CD4-positive, alpha-beta T cell (primary cell): ENCODE measurements at regions not wholly inside any gene's neighbourhood (a gene's known extent, or its start where the extent isn't known, plus 50 kb on each side); places are given as distances from the start of the nearest gene placed in this dataset.
"Not testable (repeated sequence)": the region's sequence is repeated elsewhere in the genome, so short reads cannot be mapped to it uniquely, and the experiment has no call there.

Experiments
- ATAC-seq: fragments of 200-7000 bp; cut with Tn5 transposase; one replicate; pipeline ENCODE4 v1.10.0; 2022; ENCODE audit warnings: mild to moderate bottlenecking; ENCODE audit not compliant: poor library complexity
- CTCF ChIA-PET: fragments of 350-600 bp; sonication (Branson Sonifier 250); formaldehyde crosslinking; loops from one replicate; lab custom pipeline; 2021; ENCODE audit warnings: antibody characterized with exemption, inconsistent platforms; lab: Charles Lee
- POLR2A ChIA-PET: fragments of 350-600 bp; sonication (Branson Sonifier 250); formaldehyde crosslinking; loops from one replicate; lab custom pipeline; 2021; ENCODE audit warnings: antibody characterized with exemption, inconsistent platforms; lab: Charles Lee
- DNase-seq, 14 experiments: peaks; one replicate each; pipeline ENCODE4 v3.0.0-alpha.2; 2013 to 2020; ENCODE audit warnings: mixed read lengths in 2 of 14
- H3K27ac ChIP-seq, 2 donors: one replicate each; pipeline versions ENCODE4 v1.5.1 to v1.7.0; 2013; ENCODE audit warnings: low read length in 2 of 2, low read depth in 1 of 2, mild to moderate bottlenecking in 1 of 2
- H3K27me3 ChIP-seq, 2 experiments: 1 replicate in 1 of 2; 2 replicates in 1 of 2; pipeline versions ENCODE4 v1.6.1 to v1.7.0; 2013; ENCODE audit warnings: low read length in 2 of 2, control low read depth in 1 of 2, mild to moderate bottlenecking in 1 of 2, moderate library complexity in 1 of 2; ENCODE audit not compliant: insufficient read depth in 2 of 2, control insufficient read depth in 1 of 2
- H3K36me3 ChIP-seq: one replicate; pipeline ENCODE4 v1.6.1; 2013; ENCODE audit warnings: low read length, control low read depth; ENCODE audit not compliant: insufficient read depth
- H3K4me1 ChIP-seq: one replicate; pipeline ENCODE4 v1.6.1; 2013; ENCODE audit warnings: low read length, control low read depth; ENCODE audit not compliant: insufficient read depth
- H3K4me3 ChIP-seq: one replicate; pipeline ENCODE4 v1.5.1; 2013; ENCODE audit warnings: mild to moderate bottlenecking, low read length, moderate library complexity
- H3K9me3 ChIP-seq, 2 experiments: 1 replicate in 1 of 2; 2 replicates in 1 of 2; pipeline versions ENCODE4 v1.6.1 to v1.7.0; 2013; ENCODE audit warnings: low read length in 2 of 2, mild to moderate bottlenecking in 2 of 2, control low read depth in 1 of 2, moderate library complexity in 1 of 2; ENCODE audit not compliant: control insufficient read depth in 1 of 2, insufficient read depth in 1 of 2
- H3K27ac Mint-ChIP-seq: one replicate; pipeline ENCODE4 v1.8.0; 2020; ENCODE audit warnings: mixed read lengths
- H3K27me3 Mint-ChIP-seq: one replicate; pipeline ENCODE4 v1.8.0; 2021; ENCODE audit warnings: mixed read lengths
- H3K36me3 Mint-ChIP-seq: one replicate; pipeline ENCODE4 v1.8.0; 2021; ENCODE audit warnings: low read depth, mixed read lengths
- H3K4me1 Mint-ChIP-seq: one replicate; pipeline ENCODE4 v1.8.0; 2021; ENCODE audit warnings: low read depth, mixed read lengths
- H3K4me3 Mint-ChIP-seq: one replicate; pipeline ENCODE4 v1.8.0; 2020; ENCODE audit warnings: mild to moderate bottlenecking, mixed read lengths
- H3K9me3 Mint-ChIP-seq: one replicate; pipeline ENCODE4 v1.8.0; 2020; ENCODE audit warnings: mixed read lengths
- CTCF ChIP-seq: fragments of 200-600 bp; IDR thresholded peaks from one replicate; pipeline ENCODE4 v1.8.0; 2022; ENCODE audit warnings: antibody characterized with exemption, mild to moderate bottlenecking
- intact Hi-C, 2 experiments: fragments of 100-400 bp; cut with DNase I in 1 of 2; cut with micrococcal nuclease in 1 of 2; formaldehyde crosslinking; loops; one replicate each; pipeline versions ENCODE4 v1.15.1 to v1.9.0; 2023 to 2025; cut with DNase I, micrococcal nuclease

DNA sequence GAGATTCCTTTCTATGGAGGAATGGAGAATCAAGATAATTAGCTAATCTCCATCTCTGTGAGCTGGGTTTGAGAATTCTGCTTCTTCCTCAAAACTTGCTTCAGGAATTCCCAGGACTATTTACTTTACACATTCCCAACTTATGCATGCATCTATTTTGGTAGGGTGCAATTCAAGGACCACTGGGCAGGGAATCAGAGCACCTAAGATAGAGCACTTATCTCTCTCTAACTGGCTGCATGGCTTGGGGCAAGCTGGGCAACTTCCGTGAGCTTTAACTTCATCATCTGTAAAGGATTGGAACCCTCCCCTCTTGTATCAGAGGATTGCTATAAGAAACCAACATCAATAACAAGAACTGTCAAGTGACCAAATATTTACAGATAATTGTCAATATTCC, 160.2 kb downstream of the PDCD6IP start:
- no peaks in the 10 kb centered on the region for H3K27me3 ChIP-seq
- CTCF ChIA-PET: no interaction called here

GRCh38 chr3:33962396-33962795, 164.0 kb downstream of the PDCD6IP start:
- no peak overlapping the region for H3K27ac Mint-ChIP-seq
- no peaks in the 10 kb centered on the region for H3K36me3 Mint-ChIP-seq
- no peaks in the 10 kb centered on the region for H3K36me3 ChIP-seq
- H3K9me3 Mint-ChIP-seq: no peaks in the 10 kb centered on the region
- H3K4me3 ChIP-seq: no peak overlapping the region
- H3K9me3 ChIP-seq: no peaks in the 10 kb centered on the region
- no peak for DNase-seq
- intact Hi-C loops: no loop called here
- no peak for TF ChIP-seq CTCF
- H3K27ac ChIP-seq: no peak overlapping the region
- no peaks in the 10 kb centered on the region for H3K4me1 ChIP-seq
- H3K27me3 ChIP-seq: no peaks in the 10 kb centered on the region
- ChIA-PET POLR2A (no interaction called here), CTCF (no interaction called here)
- H3K27me3 Mint-ChIP-seq: no peaks in the 10 kb centered on the region
- no peaks in the 10 kb centered on the region for H3K4me1 Mint-ChIP-seq
- H3K4me3 Mint-ChIP-seq: no peak overlapping the region
- no peak for ATAC-seq

More for the DNA sequence above, 160.2 kb downstream of the PDCD6IP start:
- no peak for TF ChIP-seq CTCF
- POLR2A ChIA-PET: no interaction called here
- ATAC-seq (no peak), DNase-seq (no peak)
- H3K4me3 ChIP-seq: no peak overlapping the region
- Mint-ChIP-seq H3K27ac (no peak overlapping the region), H3K9me3 (no peaks in the 10 kb centered on the region), H3K27me3 (no peaks in the 10 kb centered on the region), H3K36me3 (no peaks in the 10 kb centered on the region), H3K4me1 (no peaks in the 10 kb centered on the region), H3K4me3 (no peak overlapping the region)
- no peaks in the 10 kb centered on the region for H3K4me1 ChIP-seq
- no peaks in the 10 kb centered on the region for H3K9me3 ChIP-seq
- intact Hi-C loops: no loop called here
- H3K27ac ChIP-seq: no peak overlapping the region
- H3K36me3 ChIP-seq: no peaks in the 10 kb centered on the region

DNA sequence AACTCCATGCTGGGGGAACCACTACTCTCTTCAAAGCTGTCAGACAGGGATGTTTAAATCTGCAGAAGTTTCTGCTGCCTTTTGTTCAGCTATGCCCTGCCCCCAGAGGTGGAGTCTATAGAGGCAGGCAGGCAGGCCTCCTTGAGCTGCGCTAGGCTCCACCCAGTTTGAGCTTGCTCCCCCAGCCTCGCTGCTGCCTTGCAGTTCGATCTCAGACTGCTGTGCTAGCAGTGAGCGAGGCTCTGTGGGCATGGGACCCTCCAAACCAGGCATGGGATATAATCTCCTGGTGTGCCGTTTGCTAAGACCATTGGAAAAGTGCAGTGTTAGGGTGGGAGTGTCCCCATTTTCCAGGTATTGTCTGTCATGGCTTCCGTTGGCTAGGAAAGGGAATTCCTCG, 171.8 kb downstream of the PDCD6IP start:
- ATAC-seq, POLR2A ChIA-PET, H3K4me1 Mint-ChIP-seq, intact Hi-C loops, H3K27me3 ChIP-seq, H3K27ac Mint-ChIP-seq, CTCF ChIA-PET, H3K36me3 Mint-ChIP-seq, H3K4me3 Mint-ChIP-seq, H3K36me3 ChIP-seq, H3K9me3 ChIP-seq, H3K27me3 Mint-ChIP-seq, DNase-seq, H3K4me1 ChIP-seq, H3K4me3 ChIP-seq, H3K9me3 Mint-ChIP-seq, H3K27ac ChIP-seq: not testable (repeated sequence)

GRCh38 chr3:33971055-33971454, 172.6 kb downstream of the PDCD6IP start:
- Mint-ChIP-seq H3K27ac (no peak overlapping the region), H3K9me3 (no peaks in the 10 kb centered on the region), H3K4me3 (no peak overlapping the region), H3K4me1 (no peaks in the 10 kb centered on the region), H3K36me3 (no peaks in the 10 kb centered on the region), H3K27me3 (peaks cover 5% of the 10 kb centered on the region)
- H3K4me3 ChIP-seq: no peak overlapping the region
- no peaks in the 10 kb centered on the region for H3K27me3 ChIP-seq
- no peak for TF ChIP-seq CTCF
- POLR2A ChIA-PET: no interaction called here
- no peak overlapping the region for H3K27ac ChIP-seq
- DNase-seq (no peak), ATAC-seq (no peak)
- intact Hi-C loops: no loop called here
- H3K9me3 ChIP-seq: peaks cover 0 to 6% of the 10 kb centered on the region in 2 experiments
- CTCF ChIA-PET: no interaction called here
- H3K36me3 ChIP-seq: no peaks in the 10 kb centered on the region
- no peaks in the 10 kb centered on the region for H3K4me1 ChIP-seq
